ENCODE measurements at regions not wholly inside any gene's neighbourhood (a gene's known extent, or its start where the extent isn't known, plus 50 kb on each side); places are given as distances from the start of the nearest gene placed in this dataset.

DNA sequence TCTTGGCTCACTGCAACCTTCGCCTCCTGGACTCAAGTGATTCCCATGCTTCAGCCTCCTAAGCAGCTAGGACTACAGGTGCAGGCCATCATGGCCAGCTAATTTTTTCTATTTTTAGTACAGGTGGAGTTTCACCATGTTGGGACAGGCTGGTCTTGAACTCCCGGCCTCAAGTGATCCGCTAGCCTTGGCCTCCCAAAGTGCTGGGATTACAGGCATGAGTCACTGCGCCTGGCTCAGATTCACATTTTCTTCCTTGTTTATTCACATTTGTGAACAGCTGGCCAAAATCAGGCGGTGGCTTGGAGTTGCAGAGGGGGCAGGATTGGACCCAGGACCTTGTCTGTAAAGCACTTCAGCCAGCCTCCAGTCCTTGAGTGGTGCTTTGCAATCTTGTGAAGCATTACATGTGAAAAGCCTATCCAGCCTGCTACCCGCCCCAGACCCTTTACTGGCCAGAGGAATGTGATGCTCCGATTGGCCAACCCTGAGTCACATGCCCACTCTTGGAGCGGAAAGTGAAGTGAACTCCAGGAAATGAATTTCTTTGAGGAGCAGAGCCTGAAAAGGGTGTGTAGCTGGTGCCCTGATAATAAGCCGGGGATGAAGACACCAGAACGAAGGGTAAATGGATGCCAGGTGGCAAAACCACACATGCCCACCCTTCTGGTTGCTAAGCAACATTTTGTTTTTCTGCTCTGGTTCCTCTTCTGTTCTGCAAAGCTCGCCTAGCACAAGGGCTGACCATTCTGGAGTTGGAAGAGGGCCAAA is 62.6 kb upstream of the PTPRJ start (continued):
- TF ChIP-seq, protein P1, sequence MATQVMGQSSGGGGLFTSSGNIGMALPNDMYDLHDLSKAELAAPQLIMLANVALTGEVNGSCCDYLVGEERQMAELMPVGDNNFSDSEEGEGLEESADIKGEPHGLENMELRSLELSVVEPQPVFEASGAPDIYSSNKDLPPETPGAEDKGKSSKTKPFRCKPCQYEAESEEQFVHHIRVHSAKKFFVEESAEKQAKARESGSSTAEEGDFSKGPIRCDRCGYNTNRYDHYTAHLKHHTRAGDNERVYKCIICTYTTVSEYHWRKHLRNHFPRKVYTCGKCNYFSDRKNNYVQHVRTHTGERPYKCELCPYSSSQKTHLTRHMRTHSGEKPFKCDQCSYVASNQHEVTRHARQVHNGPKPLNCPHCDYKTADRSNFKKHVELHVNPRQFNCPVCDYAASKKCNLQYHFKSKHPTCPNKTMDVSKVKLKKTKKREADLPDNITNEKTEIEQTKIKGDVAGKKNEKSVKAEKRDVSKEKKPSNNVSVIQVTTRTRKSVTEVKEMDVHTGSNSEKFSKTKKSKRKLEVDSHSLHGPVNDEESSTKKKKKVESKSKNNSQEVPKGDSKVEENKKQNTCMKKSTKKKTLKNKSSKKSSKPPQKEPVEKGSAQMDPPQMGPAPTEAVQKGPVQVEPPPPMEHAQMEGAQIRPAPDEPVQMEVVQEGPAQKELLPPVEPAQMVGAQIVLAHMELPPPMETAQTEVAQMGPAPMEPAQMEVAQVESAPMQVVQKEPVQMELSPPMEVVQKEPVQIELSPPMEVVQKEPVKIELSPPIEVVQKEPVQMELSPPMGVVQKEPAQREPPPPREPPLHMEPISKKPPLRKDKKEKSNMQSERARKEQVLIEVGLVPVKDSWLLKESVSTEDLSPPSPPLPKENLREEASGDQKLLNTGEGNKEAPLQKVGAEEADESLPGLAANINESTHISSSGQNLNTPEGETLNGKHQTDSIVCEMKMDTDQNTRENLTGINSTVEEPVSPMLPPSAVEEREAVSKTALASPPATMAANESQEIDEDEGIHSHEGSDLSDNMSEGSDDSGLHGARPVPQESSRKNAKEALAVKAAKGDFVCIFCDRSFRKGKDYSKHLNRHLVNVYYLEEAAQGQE (IDR thresholded peaks at IDR 0.05; ENCODE audit: low read depth, low read length), result no peak
- TF ChIP-seq IRF3 (IDR thresholded peaks at IDR 0.05; ENCODE audit: low read depth, low read length) (no peak), GABPA (IDR thresholded peaks at IDR 0.05; ENCODE audit: low read depth) (peak; percentile 36; the same call in 1 of the 2 replicates), RXRA (IDR thresholded peaks at IDR 0.05; ENCODE audit: borderline replicate concordance, low read depth) (no peak), TEAD4 (IDR thresholded peaks at IDR 0.05; ENCODE audit: borderline replicate concordance, insufficient read depth) (no peak), ELF1 (IDR thresholded peaks at IDR 0.05) (no peak), GATA2 (CRISPR knock-in tag; IDR thresholded peaks at IDR 0.05) (0 out of 2 replicates have a peak, but pooled peaks have one; percentile 71), RAD21 (IDR thresholded peaks at IDR 0.05; ENCODE audit: low read length) (no peak; the same call in none of the 2 replicates), POLR2AphosphoS5 (IDR thresholded peaks at IDR 0.05; ENCODE audit: low read depth, low read length) (peak; percentile 53; the same call in 1 of the 2 replicates)

DNA sequence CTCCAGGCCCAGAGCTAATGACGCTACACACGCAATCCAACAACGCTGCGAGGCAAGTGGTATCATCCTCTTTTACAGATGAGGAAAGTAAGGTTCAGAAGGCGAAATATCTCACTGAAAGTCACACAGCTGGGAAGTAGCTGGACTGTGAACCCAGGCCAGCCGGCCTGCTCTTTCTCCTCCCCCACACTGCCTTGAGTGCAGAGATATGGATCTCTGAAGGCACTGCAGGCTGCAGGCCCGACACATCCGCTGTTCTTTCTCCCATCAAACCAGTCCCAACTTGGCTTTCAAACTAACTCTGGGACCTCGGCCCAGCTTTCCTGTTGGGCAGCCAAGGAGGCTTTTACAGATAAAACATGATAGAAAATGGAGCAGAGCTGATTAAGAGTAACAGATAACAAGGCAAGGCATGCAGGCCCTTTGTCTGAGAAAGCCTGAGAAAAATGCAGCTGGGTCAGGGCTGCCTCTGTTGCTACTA is 64.0 kb upstream of the PTPRJ start:
- POLR2A ChIA-PET, result no interaction called here
- peak overlapping the region; percentile 30; the same call in 1 of the 2 replicates for H3K9ac ChIP-seq
- no peaks in the 10 kb centered on the region for H3K27me3 ChIP-seq (ENCODE audit: insufficient read depth)
- no peaks in the 10 kb centered on the region for H4K20me1 ChIP-seq (ENCODE audit: insufficient read depth)
- H3F3A ChIP-seq (replicated peaks; ENCODE audit: insufficient read depth), result peaks cover 35% of the 10 kb centered on the region
- CTCF ChIA-PET, result interaction anchor here (1.1 to 5.0 kb wide), 4 partner anchors 18 to 194 kb away, joined by 3 to 28 read pairs (median 7); no protein-coding TSS in a partner anchor
- H2AFZ ChIP-seq (ENCODE audit: low read depth), result peak overlapping the region; percentile 77
- H3K4me3 ChIP-seq (ENCODE audit: low read depth in 2 of 2, low read length in 1 of 2), result no peak overlapping the region
- H3K27ac ChIP-seq (ENCODE audit: low read depth in 2 of 2, low read length in 1 of 2), result peak overlapping the region; percentile 68 to 80
- 0 out of 2 replicates have a peak overlapping the region, but pooled peaks have one; percentile 11 for H3K4me2 ChIP-seq
- H3K9me2 ChIP-seq, result no peaks in the 10 kb centered on the region
- peak; percentile 32 for DNase-seq
- 72% methylated on average over 8 of the region's 9 CpGs for WGBS (ENCODE audit: low lambda C conversion rate)
- no peaks in the 10 kb centered on the region for H3K9me3 ChIP-seq
- H3K4me1 ChIP-seq (ENCODE audit: control insufficient read depth in 1 of 2, insufficient read depth in 2 of 2, low read depth in 1 of 2, low read length in 1 of 2), result peaks cover 35 to 46% of the 10 kb centered on the region in 2 experiments
- H3K36me3 ChIP-seq (replicated peaks in 1 of 2; ENCODE audit: control insufficient read depth in 1 of 2, insufficient read depth in 2 of 2, low read length in 1 of 2), result no peaks in the 10 kb centered on the region
- H3K79me2 ChIP-seq (ENCODE audit: insufficient read depth), result no peaks in the 10 kb centered on the region
- TF ChIP-seq TEAD4 (IDR thresholded peaks at IDR 0.05; ENCODE audit: borderline replicate concordance, insufficient read depth) (peak; percentile 67; the same call in 1 of the 2 replicates), SIN3A (IDR thresholded peaks at IDR 0.05; ENCODE audit: borderline replicate concordance, low read depth, low read length) (no peak), NFIC (IDR thresholded peaks at IDR 0.05; ENCODE audit: borderline replicate concordance) (peak; percentile 80), ZBTB33 (IDR thresholded peaks at IDR 0.05; ENCODE audit: borderline replicate concordance, low read depth) (no peak), FOXJ3 (CRISPR knock-in tag; IDR thresholded peaks at IDR 0.05) (no peak), PBX3 (IDR thresholded peaks at IDR 0.05) (peak; percentile 39; the same call in 1 of the 2 replicates), RAD21 (IDR thresholded peaks at IDR 0.05; ENCODE audit: low read length) (0 out of 2 replicates have a peak, but pooled peaks have one; percentile 1), MXI1 (IDR thresholded peaks at IDR 0.05; ENCODE audit: low read depth, low read length) (no peak), JUND (IDR thresholded peaks at IDR 0.05) (no peak), EP300 (IDR thresholded peaks at IDR 0.05; ENCODE audit: borderline replicate concordance in 1 of 2, low read depth in 1 of 2, low read length in 1 of 2) (peak; percentile 59 to 75), RXRA (IDR thresholded peaks at IDR 0.05; ENCODE audit: borderline replicate concordance, low read depth) (no peak)
- TF ChIP-seq, protein P1 (IDR thresholded peaks at IDR 0.05; ENCODE audit: low read depth, low read length), result no peak
